ENCODE measurements at regions not wholly inside any gene's neighbourhood (a gene's known extent, or its start where the extent isn't known, plus 50 kb on each side); places are given as distances from the start of the nearest gene placed in this dataset.

DNA sequence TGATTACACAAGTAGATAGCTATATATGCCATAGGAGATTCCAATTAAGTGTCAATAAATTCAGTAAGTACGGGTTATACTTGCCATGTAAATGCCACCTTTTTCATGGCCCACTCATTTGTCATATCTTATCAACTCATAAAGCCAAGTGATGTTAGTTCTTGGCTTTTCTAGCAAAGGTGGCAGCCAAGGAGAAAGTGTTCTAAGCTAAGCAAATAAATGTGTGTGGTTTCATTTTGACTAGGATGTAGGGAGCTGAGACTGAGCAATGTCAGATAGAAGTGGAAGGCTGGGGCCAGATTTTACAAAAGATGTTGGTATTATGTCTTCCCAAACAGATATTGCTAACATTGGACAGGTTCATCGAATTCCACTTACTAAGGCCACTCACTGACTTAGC lies 952.0 kb downstream of the SLC4A3 start:
- TF ChIP-seq, protein P1, sequence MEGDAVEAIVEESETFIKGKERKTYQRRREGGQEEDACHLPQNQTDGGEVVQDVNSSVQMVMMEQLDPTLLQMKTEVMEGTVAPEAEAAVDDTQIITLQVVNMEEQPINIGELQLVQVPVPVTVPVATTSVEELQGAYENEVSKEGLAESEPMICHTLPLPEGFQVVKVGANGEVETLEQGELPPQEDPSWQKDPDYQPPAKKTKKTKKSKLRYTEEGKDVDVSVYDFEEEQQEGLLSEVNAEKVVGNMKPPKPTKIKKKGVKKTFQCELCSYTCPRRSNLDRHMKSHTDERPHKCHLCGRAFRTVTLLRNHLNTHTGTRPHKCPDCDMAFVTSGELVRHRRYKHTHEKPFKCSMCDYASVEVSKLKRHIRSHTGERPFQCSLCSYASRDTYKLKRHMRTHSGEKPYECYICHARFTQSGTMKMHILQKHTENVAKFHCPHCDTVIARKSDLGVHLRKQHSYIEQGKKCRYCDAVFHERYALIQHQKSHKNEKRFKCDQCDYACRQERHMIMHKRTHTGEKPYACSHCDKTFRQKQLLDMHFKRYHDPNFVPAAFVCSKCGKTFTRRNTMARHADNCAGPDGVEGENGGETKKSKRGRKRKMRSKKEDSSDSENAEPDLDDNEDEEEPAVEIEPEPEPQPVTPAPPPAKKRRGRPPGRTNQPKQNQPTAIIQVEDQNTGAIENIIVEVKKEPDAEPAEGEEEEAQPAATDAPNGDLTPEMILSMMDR (IDR thresholded peaks at IDR 0.05), result no peak
- ChIA-PET CTCF (no interaction called here), POLR2A (no interaction called here)
- Mint-ChIP-seq H3K9me3 (no peaks in the 10 kb centered on the region), H3K4me1 (no peaks in the 10 kb centered on the region), H3K36me3 (ENCODE audit: low read depth) (no peaks in the 10 kb centered on the region), H3K4me3 (no peak overlapping the region), H3K27ac (no peak overlapping the region), H3K27me3 (peaks cover 1% of the 10 kb centered on the region)
- intact Hi-C loops (cut with micrococcal nuclease), result no loop called here
- ATAC-seq (ENCODE audit: low read depth), result no peak
- DNase-seq, result no peak

DNA sequence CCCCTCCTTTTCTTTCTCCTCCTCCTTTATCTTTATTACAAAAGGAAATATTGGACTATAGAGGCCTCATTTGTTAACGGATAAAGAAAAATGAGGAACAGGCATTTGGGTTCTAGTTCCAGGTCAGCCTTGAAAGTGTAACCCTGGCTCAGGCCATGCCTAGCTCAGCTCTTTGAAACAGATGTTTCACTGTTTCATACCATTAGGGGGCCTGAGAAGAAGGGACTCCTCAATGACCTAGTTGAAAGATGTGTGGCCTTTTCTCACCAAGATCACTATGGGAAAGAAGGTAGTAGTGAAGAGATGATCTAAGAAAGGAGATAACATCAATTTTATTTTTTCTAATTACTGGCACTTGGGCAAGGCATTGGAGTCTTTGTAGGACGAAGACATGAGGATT lies 952.7 kb downstream of the SLC4A3 start:
- POLR2A ChIA-PET, result no interaction called here
- Mint-ChIP-seq H3K27me3 (peaks cover 1% of the 10 kb centered on the region), H3K4me3 (no peak overlapping the region), H3K9me3 (no peaks in the 10 kb centered on the region), H3K4me1 (no peaks in the 10 kb centered on the region), H3K27ac (no peak overlapping the region), H3K36me3 (ENCODE audit: low read depth) (no peaks in the 10 kb centered on the region)
- DNase-seq (no peak), ATAC-seq (ENCODE audit: low read depth) (no peak)
- CTCF ChIA-PET, result no interaction called here
- intact Hi-C loops (cut with micrococcal nuclease), result no loop called here
- TF ChIP-seq, protein P1 (IDR thresholded peaks at IDR 0.05), result no peak

DNA sequence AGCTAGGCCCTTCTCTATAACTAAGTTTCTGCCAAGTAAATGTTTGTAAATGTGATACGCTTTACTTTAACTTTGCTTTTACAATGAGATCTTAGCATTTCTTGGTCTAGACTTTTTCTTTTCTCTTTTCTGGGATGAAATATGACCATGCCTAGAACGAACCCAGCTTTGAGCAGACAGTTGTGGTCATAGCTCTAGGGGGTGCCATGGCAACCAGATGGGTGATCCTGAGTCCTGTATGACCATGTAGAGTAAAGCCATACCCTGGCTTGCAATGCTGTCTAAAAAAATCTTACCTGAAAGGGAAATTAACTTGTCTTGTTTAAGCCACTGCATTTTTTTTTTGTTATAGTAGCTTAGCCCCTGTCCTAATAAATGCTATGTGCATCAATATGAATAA lies 956.3 kb downstream of the SLC4A3 start:
- H3K27me3 Mint-ChIP-seq, result no peaks in the 10 kb centered on the region
- ATAC-seq (ENCODE audit: low read depth), result no peak
- TF ChIP-seq, protein P1 (IDR thresholded peaks at IDR 0.05), result no peak
- no peak for DNase-seq
- ChIA-PET CTCF (no interaction called here), POLR2A (no interaction called here)
- no peaks in the 10 kb centered on the region for H3K4me1 Mint-ChIP-seq
- no peaks in the 10 kb centered on the region for H3K36me3 Mint-ChIP-seq (ENCODE audit: low read depth)
- no peaks in the 10 kb centered on the region for H3K9me3 Mint-ChIP-seq
- H3K27ac Mint-ChIP-seq, result no peak overlapping the region
- intact Hi-C loops (cut with micrococcal nuclease), result no loop called here
- H3K4me3 Mint-ChIP-seq, result no peak overlapping the region

GRCh38 chr2:220585241-220585640 lies 957.8 kb downstream of the SLC4A3 start:
- POLR2A ChIA-PET, result no interaction called here
- TF ChIP-seq, protein P1 (IDR thresholded peaks at IDR 0.05), result no peak
- no peak overlapping the region for H3K4me3 Mint-ChIP-seq
- CTCF ChIA-PET, result no interaction called here
- H3K4me1 Mint-ChIP-seq, result no peaks in the 10 kb centered on the region
- no peaks in the 10 kb centered on the region for H3K27me3 Mint-ChIP-seq
- no peaks in the 10 kb centered on the region for H3K9me3 Mint-ChIP-seq
- ATAC-seq (ENCODE audit: low read depth) (no peak), DNase-seq (no peak)
- H3K27ac Mint-ChIP-seq, result no peak overlapping the region
- intact Hi-C loops (cut with micrococcal nuclease), result no loop called here
- H3K36me3 Mint-ChIP-seq (ENCODE audit: low read depth), result no peaks in the 10 kb centered on the region

DNA sequence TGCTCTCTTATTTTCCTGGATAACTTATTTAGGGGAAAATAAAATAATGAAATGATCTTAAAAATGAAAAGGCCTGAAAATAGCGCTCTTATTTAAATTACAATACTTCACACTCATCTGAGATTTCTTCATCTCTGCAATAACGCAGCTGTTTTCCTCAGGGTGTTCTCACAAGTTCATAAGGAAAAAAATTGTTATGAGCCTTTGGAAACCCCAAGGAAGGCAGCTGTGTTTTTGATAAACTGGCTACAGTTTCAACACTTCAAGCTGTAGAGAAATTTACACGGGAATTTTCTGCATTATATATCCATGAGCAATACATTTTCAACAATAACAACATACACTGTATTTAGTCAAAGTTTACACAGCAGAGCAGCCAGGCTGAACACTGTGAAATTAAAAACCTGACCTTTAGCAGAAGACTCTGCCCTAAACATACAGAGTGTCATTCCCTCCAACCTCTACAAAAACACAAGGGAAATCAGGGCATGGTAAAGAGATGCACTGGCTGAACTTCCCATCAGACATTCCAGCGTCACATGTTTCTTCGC lies 959.6 kb downstream of the SLC4A3 start:
- no peak for ATAC-seq (ENCODE audit: low read depth)
- POLR2A ChIA-PET, result no interaction called here
- intact Hi-C loops (cut with micrococcal nuclease), result no loop called here

More for the DNA sequence above, 959.6 kb downstream of the SLC4A3 start:
- no peaks in the 10 kb centered on the region for H3K27me3 Mint-ChIP-seq
- no peaks in the 10 kb centered on the region for H3K4me1 Mint-ChIP-seq
- TF ChIP-seq, protein P1 (IDR thresholded peaks at IDR 0.05), result no peak
- H3K27ac Mint-ChIP-seq, result no peak overlapping the region
- H3K4me3 Mint-ChIP-seq, result no peak overlapping the region
- no peak for DNase-seq
- CTCF ChIA-PET, result no interaction called here
- no peaks in the 10 kb centered on the region for H3K36me3 Mint-ChIP-seq (ENCODE audit: low read depth)
- H3K9me3 Mint-ChIP-seq, result no peaks in the 10 kb centered on the region
